Upper lobe of left lung (tissue), 4 donors: ENCODE measurements at regions not wholly inside any gene's neighbourhood (a gene's known extent, or its start where the extent isn't known, plus 50 kb on each side); places are given as distances from the start of the nearest gene placed in this dataset.

Experiments
- EP300 ChIP-seq, 4 donors: sonication (generic); formaldehyde crosslinking; IDR thresholded peaks; one replicate each; pipeline ENCODE4 v1.5.1; 2017; ENCODE audit warnings: antibody characterized with exemption in 4 of 4, control low read depth in 2 of 4
- POLR2A ChIP-seq, 4 donors: fragments of 450-650 bp; IDR thresholded peaks; one replicate each; pipeline ENCODE4 v1.5.1; 2016 to 2017; ENCODE audit warnings: antibody characterized with exemption in 4 of 4, mild to moderate bottlenecking in 2 of 4
- POLR2AphosphoS5 ChIP-seq, 2 donors: sonication (generic); formaldehyde crosslinking; IDR thresholded peaks; one replicate each; pipeline ENCODE4 v1.5.1; 2017; ENCODE audit warnings: antibody characterized with exemption in 2 of 2
- TF ChIP-seq, protein P1 (sequence below), 6 experiments: fragments of 450-650 bp in 4 of 6; fragments of 200-600 bp in 2 of 6; sonication (generic) in 2 of 6; IDR thresholded peaks; one replicate each; pipeline ENCODE4 v1.5.1; 2016 to 2019; ENCODE audit warnings: antibody characterized with exemption in 6 of 6

DNA sequence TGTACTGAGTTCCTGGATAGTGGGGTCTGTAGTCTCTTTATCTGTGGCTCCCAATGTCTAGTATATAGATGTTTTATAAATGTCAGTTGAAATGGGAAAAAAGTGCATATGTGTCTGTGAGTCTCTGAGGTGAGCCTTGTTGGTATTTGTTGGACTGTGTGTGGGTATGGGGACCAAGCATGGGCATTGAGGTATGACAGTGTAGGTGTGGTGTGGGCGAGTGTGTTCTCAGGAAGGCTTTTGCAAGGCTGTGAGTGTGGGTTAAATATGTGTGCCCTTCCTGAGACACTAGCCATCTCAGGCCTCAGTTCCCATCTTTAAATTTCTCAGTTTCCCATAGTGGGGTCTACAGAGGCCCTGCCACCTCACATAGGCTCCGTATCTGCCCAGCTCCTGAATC, 440.2 kb upstream of the CCL2 start:
- TF ChIP-seq POLR2A (IDR thresholded peaks at IDR 0.05) (no peak), EP300 (IDR thresholded peaks at IDR 0.05) (no peak), POLR2AphosphoS5 (IDR thresholded peaks at IDR 0.05) (no peak)
- TF ChIP-seq, protein P1, sequence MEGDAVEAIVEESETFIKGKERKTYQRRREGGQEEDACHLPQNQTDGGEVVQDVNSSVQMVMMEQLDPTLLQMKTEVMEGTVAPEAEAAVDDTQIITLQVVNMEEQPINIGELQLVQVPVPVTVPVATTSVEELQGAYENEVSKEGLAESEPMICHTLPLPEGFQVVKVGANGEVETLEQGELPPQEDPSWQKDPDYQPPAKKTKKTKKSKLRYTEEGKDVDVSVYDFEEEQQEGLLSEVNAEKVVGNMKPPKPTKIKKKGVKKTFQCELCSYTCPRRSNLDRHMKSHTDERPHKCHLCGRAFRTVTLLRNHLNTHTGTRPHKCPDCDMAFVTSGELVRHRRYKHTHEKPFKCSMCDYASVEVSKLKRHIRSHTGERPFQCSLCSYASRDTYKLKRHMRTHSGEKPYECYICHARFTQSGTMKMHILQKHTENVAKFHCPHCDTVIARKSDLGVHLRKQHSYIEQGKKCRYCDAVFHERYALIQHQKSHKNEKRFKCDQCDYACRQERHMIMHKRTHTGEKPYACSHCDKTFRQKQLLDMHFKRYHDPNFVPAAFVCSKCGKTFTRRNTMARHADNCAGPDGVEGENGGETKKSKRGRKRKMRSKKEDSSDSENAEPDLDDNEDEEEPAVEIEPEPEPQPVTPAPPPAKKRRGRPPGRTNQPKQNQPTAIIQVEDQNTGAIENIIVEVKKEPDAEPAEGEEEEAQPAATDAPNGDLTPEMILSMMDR (IDR thresholded peaks at IDR 0.05), result no peak
